ENCODE measurements at regions not wholly inside any gene's neighbourhood (a gene's known extent, or its start where the extent isn't known, plus 50 kb on each side); places are given as distances from the start of the nearest gene placed in this dataset.

- CTCF ChIA-PET: no interaction called here
- no peak for TF ChIP-seq CTCF (IDR thresholded peaks at IDR 0.05)
- H3K4me1 Mint-ChIP-seq (ENCODE audit: low read depth): no peaks in the 10 kb centered on the region
- no peaks in the 10 kb centered on the region for H3K36me3 Mint-ChIP-seq (ENCODE audit: low read depth)
- H3K9me3 Mint-ChIP-seq: no peaks in the 10 kb centered on the region
- H3K27ac Mint-ChIP-seq: no peak overlapping the region
- H3K4me3 Mint-ChIP-seq: no peak overlapping the region
- H3K27me3 Mint-ChIP-seq: peaks cover 2% of the 10 kb centered on the region
- no peak for ATAC-seq
- intact Hi-C loops (cut with micrococcal nuclease): no loop called here
- no peak for DNase-seq
- POLR2A ChIA-PET: no interaction called here
These were observed 151.1 kb upstream of the TSHZ3 start for GRCh38 chr19:31500197-31500830.

- Mint-ChIP-seq H3K9me3 (no peaks in the 10 kb centered on the region), H3K4me1 (ENCODE audit: low read depth) (no peaks in the 10 kb centered on the region), H3K27ac (no peak overlapping the region), H3K36me3 (ENCODE audit: low read depth) (no peaks in the 10 kb centered on the region), H3K4me3 (no peak overlapping the region), H3K27me3 (peaks cover 2% of the 10 kb centered on the region)
- POLR2A ChIA-PET: no interaction called here
- intact Hi-C loops (cut with micrococcal nuclease): no loop called here
- CTCF ChIA-PET: no interaction called here
- no peak for ATAC-seq
- no peak for TF ChIP-seq CTCF (IDR thresholded peaks at IDR 0.05)
- no peak for DNase-seq
These were observed 151.7 kb upstream of the TSHZ3 start for GRCh38 chr19:31500946-31501345.

- Mint-ChIP-seq H3K4me3 (no peak overlapping the region), H3K9me3 (no peaks in the 10 kb centered on the region), H3K4me1 (ENCODE audit: low read depth) (no peaks in the 10 kb centered on the region), H3K27me3 (peaks cover 2% of the 10 kb centered on the region), H3K27ac (no peak overlapping the region), H3K36me3 (ENCODE audit: low read depth) (no peaks in the 10 kb centered on the region)
- CTCF ChIA-PET: no interaction called here
- no peak for DNase-seq
- POLR2A ChIA-PET: no interaction called here
- intact Hi-C loops (cut with micrococcal nuclease): no loop called here
- TF ChIP-seq CTCF (IDR thresholded peaks at IDR 0.05): no peak
- no peak for ATAC-seq
These were observed 152.4 kb upstream of the TSHZ3 start for GRCh38 chr19:31501427-31502195.

- intact Hi-C loops (cut with micrococcal nuclease): no loop called here
- ChIA-PET CTCF (no interaction called here), POLR2A (no interaction called here)
- Mint-ChIP-seq H3K9me3 (no peaks in the 10 kb centered on the region), H3K27me3 (peaks cover 2% of the 10 kb centered on the region), H3K4me3 (no peak overlapping the region), H3K36me3 (ENCODE audit: low read depth) (no peaks in the 10 kb centered on the region), H3K27ac (no peak overlapping the region), H3K4me1 (ENCODE audit: low read depth) (no peaks in the 10 kb centered on the region)
- no peak for TF ChIP-seq CTCF (IDR thresholded peaks at IDR 0.05)
- no peak for DNase-seq
- no peak for ATAC-seq
These were observed 153.4 kb upstream of the TSHZ3 start for GRCh38 chr19:31502536-31503170.

GRCh38 chr19:31503211-31503610, 154.0 kb upstream of the TSHZ3 start:
- no peak for ATAC-seq
- no peaks in the 10 kb centered on the region for H3K36me3 Mint-ChIP-seq (ENCODE audit: low read depth)
- H3K27ac Mint-ChIP-seq: no peak overlapping the region
- peaks cover 4% of the 10 kb centered on the region for H3K27me3 Mint-ChIP-seq
- TF ChIP-seq CTCF (IDR thresholded peaks at IDR 0.05): no peak
- ChIA-PET POLR2A (no interaction called here), CTCF (no interaction called here)
- no peaks in the 10 kb centered on the region for H3K4me1 Mint-ChIP-seq (ENCODE audit: low read depth)
- intact Hi-C loops (cut with micrococcal nuclease): no loop called here
- H3K4me3 Mint-ChIP-seq: no peak overlapping the region
- DNase-seq: no peak
- no peaks in the 10 kb centered on the region for H3K9me3 Mint-ChIP-seq
